Thyroid gland (tissue), 4 donors: ENCODE measurements at regions not wholly inside any gene's neighbourhood (a gene's known extent, or its start where the extent isn't known, plus 50 kb on each side); places are given as distances from the start of the nearest gene placed in this dataset.

Source experiments
- CTCF ChIP-seq, 6 experiments: fragments of 200-600 bp in 3 of 6; fragments of 450-650 bp in 3 of 6; sonication (generic) in 3 of 6; IDR thresholded peaks; one replicate each; pipeline ENCODE4 v1.5.1; 2016 to 2019; ENCODE audit warnings: antibody characterized with exemption in 6 of 6, mild to moderate bottlenecking in 2 of 6, inconsistent platforms in 1 of 6, moderate library complexity in 1 of 6
- POLR2A ChIP-seq, 2 donors: fragments of 450-650 bp; IDR thresholded peaks; one replicate each; pipeline ENCODE4 v1.6.1; 2017; ENCODE audit warnings: antibody characterized with exemption in 2 of 2, mild to moderate bottlenecking in 2 of 2, moderate library complexity in 1 of 2

GRCh38 chr10:84607044-84607443 lies 278.7 kb downstream of the CCSER2 start:
- TF ChIP-seq POLR2A (IDR thresholded peaks at IDR 0.05): no peak
- no peak for TF ChIP-seq CTCF (IDR thresholded peaks at IDR 0.05)
